ENCODE measurements at regions not wholly inside any gene's neighbourhood (a gene's known extent, or its start where the extent isn't known, plus 50 kb on each side); places are given as distances from the start of the nearest gene placed in this dataset.

DNA sequence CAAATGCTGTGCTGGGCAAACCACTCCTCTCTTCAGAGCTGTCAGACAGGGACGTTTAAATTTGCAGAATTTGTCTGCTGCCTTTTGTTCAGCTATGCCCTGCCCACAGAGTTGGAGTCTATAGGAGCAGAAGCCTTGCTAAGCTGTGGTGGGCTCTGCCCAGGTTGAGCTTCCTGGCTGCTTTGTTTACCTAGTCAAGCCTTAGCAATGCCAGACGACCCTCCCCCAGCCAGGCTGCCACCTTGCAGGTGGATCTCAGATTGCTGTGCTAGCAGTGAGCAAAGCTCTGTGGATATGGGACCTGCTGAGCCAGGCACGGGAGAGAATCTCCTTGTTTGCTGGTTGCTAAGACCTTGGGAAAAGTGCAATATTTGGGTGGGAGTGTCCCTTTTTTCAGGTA, 314.9 kb downstream of the NNT start:
- intact Hi-C loops (cut with micrococcal nuclease): no loop called here
- Histone ChIP-seq H3K9ac (ENCODE audit: low read length) (no peak overlapping the region), H3K4me1 (ENCODE audit: control insufficient read depth in 1 of 2, insufficient read depth in 2 of 2, low read length in 2 of 2) (no peaks in the 10 kb centered on the region), H3K27ac (ENCODE audit: low read depth, low read length) (no peak overlapping the region), H3K9me3 (ENCODE audit: control insufficient read depth in 1 of 2, insufficient read depth in 1 of 2, low read depth in 1 of 2, low read length in 2 of 2) (no peaks in the 10 kb centered on the region; a peak in 1 of 4 replicates), H3K36me3 (ENCODE audit: control insufficient read depth in 1 of 2, insufficient read depth in 2 of 2, low read length in 2 of 2) (no peaks in the 10 kb centered on the region), H3K27me3 (ENCODE audit: insufficient read depth, low read length) (no peaks in the 10 kb centered on the region), H3K79me2 (ENCODE audit: insufficient read depth, low read length) (no peaks in the 10 kb centered on the region), H4K20me1 (ENCODE audit: insufficient read depth) (no peaks in the 10 kb centered on the region), H2AFZ (ENCODE audit: low read depth, low read length, poor library complexity, severe bottlenecking) (no peak overlapping the region), H3K4me2 (ENCODE audit: low read length) (no peak overlapping the region), H3K9me2 (ENCODE audit: insufficient read depth) (no peaks in the 10 kb centered on the region), H3K4me3 (replicated peaks in 1 of 2; ENCODE audit: low read depth in 1 of 2, low read length in 2 of 2) (no peak overlapping the region)
- DNase-seq (ENCODE audit: low read depth, low spot score) (no peak), ATAC-seq (no peak)
- no TSS peak for BruUV-seq (replicated peaks)
- CTCF ChIA-PET: no interaction called here
- TF ChIP-seq CBX3 (IDR thresholded peaks at IDR 0.05; ENCODE audit: low read depth) (no peak), EZH2phosphoT487 (IDR thresholded peaks at IDR 0.05; ENCODE audit: borderline replicate concordance) (no peak), FOSL1 (IDR thresholded peaks at IDR 0.05; ENCODE audit: low read depth) (no peak), ATF3 (IDR thresholded peaks at IDR 0.05) (no peak), ZBTB33 (IDR thresholded peaks at IDR 0.05; ENCODE audit: extremely low read depth, insufficient replicate concordance, low read length) (no peak), SP1 (IDR thresholded peaks at IDR 0.05; ENCODE audit: low read depth) (no peak), SRF (IDR thresholded peaks at IDR 0.05; ENCODE audit: low read depth) (no peak), JUND (IDR thresholded peaks at IDR 0.05) (no peak), EGR1 (IDR thresholded peaks at IDR 0.05; ENCODE audit: low read depth) (no peak)
- RAD21 ChIA-PET (ENCODE audit: low non-redundant PET in 1 of 2, low total read pairs in 2 of 2, uncharacterized antibody in 2 of 2, unreplicated experiment in 2 of 2): no interaction called here
- POLR2A ChIA-PET: no interaction called here

DNA sequence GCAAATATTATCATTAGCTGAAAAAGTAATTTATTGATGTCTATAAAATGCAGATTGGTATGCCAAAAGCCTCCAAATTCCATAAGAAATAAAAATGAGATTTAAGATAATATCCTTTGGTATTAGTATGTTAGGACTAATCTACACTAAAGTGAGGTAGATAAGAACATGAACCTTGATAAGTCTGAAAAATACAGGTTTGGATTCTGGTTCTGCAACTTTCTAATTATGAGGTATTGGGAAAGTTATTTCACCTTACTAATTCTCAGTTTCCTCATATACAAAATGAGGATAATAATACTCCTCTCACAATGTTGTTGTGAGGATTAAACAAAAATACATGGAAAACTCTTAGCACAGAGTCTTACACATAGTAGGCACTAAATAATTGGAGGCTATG, 300.1 kb downstream of the NNT start:
- BruUV-seq (replicated peaks): no TSS peak
- CTCF ChIA-PET: no interaction called here
- Histone ChIP-seq H3K9ac (ENCODE audit: low read length) (no peak overlapping the region), H3K36me3 (ENCODE audit: control insufficient read depth in 1 of 2, insufficient read depth in 2 of 2, low read length in 2 of 2) (no peaks in the 10 kb centered on the region), H3K9me2 (ENCODE audit: insufficient read depth) (no peaks in the 10 kb centered on the region), H2AFZ (ENCODE audit: low read depth, low read length, poor library complexity, severe bottlenecking) (no peak overlapping the region), H3K9me3 (ENCODE audit: control insufficient read depth in 1 of 2, insufficient read depth in 1 of 2, low read depth in 1 of 2, low read length in 2 of 2) (no peaks in the 10 kb centered on the region), H3K4me2 (ENCODE audit: low read length) (no peak overlapping the region), H3K4me3 (replicated peaks in 1 of 2; ENCODE audit: low read depth in 1 of 2, low read length in 2 of 2) (no peak overlapping the region), H3K4me1 (ENCODE audit: control insufficient read depth in 1 of 2, insufficient read depth in 2 of 2, low read length in 2 of 2) (no peaks in the 10 kb centered on the region), H4K20me1 (ENCODE audit: insufficient read depth) (no peaks in the 10 kb centered on the region; the same call in 1 of the 2 replicates), H3K27ac (ENCODE audit: low read depth, low read length) (no peak overlapping the region), H3K79me2 (ENCODE audit: insufficient read depth, low read length) (no peaks in the 10 kb centered on the region), H3K27me3 (ENCODE audit: insufficient read depth, low read length) (no peaks in the 10 kb centered on the region)
- no peak for DNase-seq (ENCODE audit: low read depth, low spot score)
- intact Hi-C loops (cut with micrococcal nuclease): no loop called here
- POLR2A ChIA-PET: no interaction called here
- TF ChIP-seq ZNF274 (IDR thresholded peaks at IDR 0.05; ENCODE audit: low read depth, low read length) (no peak), POLR2AphosphoS5 (IDR thresholded peaks at IDR 0.05; ENCODE audit: low read depth, low read length) (no peak), SIN3A (IDR thresholded peaks at IDR 0.05; ENCODE audit: low read depth) (no peak), RAD21 (IDR thresholded peaks at IDR 0.05; ENCODE audit: low read depth) (no peak), EZH2 (IDR thresholded peaks at IDR 0.05) (no peak), CBX3 (IDR thresholded peaks at IDR 0.05; ENCODE audit: low read depth) (no peak), EZH2phosphoT487 (IDR thresholded peaks at IDR 0.05; ENCODE audit: borderline replicate concordance) (no peak), SRF (IDR thresholded peaks at IDR 0.05; ENCODE audit: low read depth) (no peak), POLR2A (IDR thresholded peaks at IDR 0.05; ENCODE audit: borderline replicate concordance, extremely low read depth, insufficient read depth, insufficient read length) (no peak), SP1 (IDR thresholded peaks at IDR 0.05; ENCODE audit: low read depth) (no peak)
- TF ChIP-seq, protein P1, sequence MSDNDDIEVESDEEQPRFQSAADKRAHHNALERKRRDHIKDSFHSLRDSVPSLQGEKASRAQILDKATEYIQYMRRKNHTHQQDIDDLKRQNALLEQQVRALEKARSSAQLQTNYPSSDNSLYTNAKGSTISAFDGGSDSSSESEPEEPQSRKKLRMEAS (IDR thresholded peaks at IDR 0.05): no peak
- TF ChIP-seq, protein P2, sequence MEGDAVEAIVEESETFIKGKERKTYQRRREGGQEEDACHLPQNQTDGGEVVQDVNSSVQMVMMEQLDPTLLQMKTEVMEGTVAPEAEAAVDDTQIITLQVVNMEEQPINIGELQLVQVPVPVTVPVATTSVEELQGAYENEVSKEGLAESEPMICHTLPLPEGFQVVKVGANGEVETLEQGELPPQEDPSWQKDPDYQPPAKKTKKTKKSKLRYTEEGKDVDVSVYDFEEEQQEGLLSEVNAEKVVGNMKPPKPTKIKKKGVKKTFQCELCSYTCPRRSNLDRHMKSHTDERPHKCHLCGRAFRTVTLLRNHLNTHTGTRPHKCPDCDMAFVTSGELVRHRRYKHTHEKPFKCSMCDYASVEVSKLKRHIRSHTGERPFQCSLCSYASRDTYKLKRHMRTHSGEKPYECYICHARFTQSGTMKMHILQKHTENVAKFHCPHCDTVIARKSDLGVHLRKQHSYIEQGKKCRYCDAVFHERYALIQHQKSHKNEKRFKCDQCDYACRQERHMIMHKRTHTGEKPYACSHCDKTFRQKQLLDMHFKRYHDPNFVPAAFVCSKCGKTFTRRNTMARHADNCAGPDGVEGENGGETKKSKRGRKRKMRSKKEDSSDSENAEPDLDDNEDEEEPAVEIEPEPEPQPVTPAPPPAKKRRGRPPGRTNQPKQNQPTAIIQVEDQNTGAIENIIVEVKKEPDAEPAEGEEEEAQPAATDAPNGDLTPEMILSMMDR (IDR thresholded peaks at IDR 0.05 in 2 of 3, conservative IDR thresholded peaks at IDR 0.05 in 1 of 3; ENCODE audit: borderline replicate concordance in 1 of 3, insufficient read depth in 1 of 3, low read depth in 2 of 3, low read length in 2 of 3): no peak
- ATAC-seq: no peak
- RAD21 ChIA-PET (ENCODE audit: low non-redundant PET in 1 of 2, low total read pairs in 2 of 2, uncharacterized antibody in 2 of 2, unreplicated experiment in 2 of 2): no interaction called here
